Peyer's patch (tissue), 4 donors: ENCODE measurements at regions not wholly inside any gene's neighbourhood (a gene's known extent, or its start where the extent isn't known, plus 50 kb on each side); places are given as distances from the start of the nearest gene placed in this dataset.

Source experiments
- DNase-seq, 3 donors: peaks; one replicate each; pipeline ENCODE4 v3.0.0-alpha.2; 2017 to 2019
- H3K27ac ChIP-seq, 4 donors: fragments of 200-600 bp; sonication (generic); one replicate each; pipeline ENCODE4 v1.5.1; 2016 to 2019
- H3K27me3 ChIP-seq, 2 donors: fragments of 200-600 bp; sonication (generic); one replicate each; pipeline ENCODE4 v1.5.1; 2019
- H3K36me3 ChIP-seq, 3 donors: fragments of 200-600 bp; sonication (generic); one replicate each; pipeline ENCODE4 v1.5.1; 2016 to 2019
- H3K4me1 ChIP-seq, 4 donors: fragments of 200-600 bp; sonication (generic); one replicate each; pipeline ENCODE4 v1.5.1; 2016 to 2019
- H3K4me3 ChIP-seq, 4 donors: fragments of 200-600 bp; sonication (generic); 1 replicate in 3 of 4; 2 replicates in 1 of 4; pipeline ENCODE4 v1.5.1; 2016 to 2019; ENCODE audit warnings: mild to moderate bottlenecking in 1 of 4
- H3K9me3 ChIP-seq, 4 donors: fragments of 200-600 bp; sonication (generic); one replicate each; pipeline ENCODE4 v1.5.1; 2016 to 2019; ENCODE audit warnings: mild to moderate bottlenecking in 1 of 4
- POLR2A ChIP-seq, 2 donors: fragments of 450-650 bp; IDR thresholded peaks; one replicate each; pipeline ENCODE4 v1.5.1; 2017; ENCODE audit warnings: antibody characterized with exemption in 2 of 2, mild to moderate bottlenecking in 2 of 2, moderate library complexity in 2 of 2
- TF ChIP-seq, protein P1 (sequence below), 6 experiments: fragments of 450-650 bp in 4 of 6; fragments of 200-600 bp in 2 of 6; sonication (generic) in 1 of 6; IDR thresholded peaks; one replicate each; pipeline ENCODE4 v1.5.1; 2017 to 2019; ENCODE audit warnings: antibody characterized with exemption in 6 of 6, mild to moderate bottlenecking in 3 of 6, moderate library complexity in 1 of 6

DNA sequence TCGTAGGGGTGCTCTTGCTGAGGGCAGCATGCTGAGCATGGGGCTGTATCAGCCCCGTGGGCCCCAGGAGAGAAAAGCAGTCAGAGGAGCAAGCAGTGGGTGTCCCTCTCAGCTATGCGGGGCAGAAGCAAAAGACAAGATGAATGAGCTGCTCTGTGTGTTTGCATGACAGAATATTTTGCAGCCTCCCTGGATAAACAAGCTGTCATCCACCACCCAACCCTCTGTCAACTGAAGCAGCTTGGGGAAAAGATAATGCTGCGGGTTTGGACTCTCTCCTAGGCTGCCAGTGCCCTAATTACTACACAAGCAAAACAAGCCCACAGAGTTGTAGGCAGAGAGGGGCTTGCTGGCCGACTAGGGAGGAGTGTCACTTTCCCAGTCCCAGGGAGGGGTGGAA is 82.3 kb upstream of the PTPRT start:
- H3K36me3 ChIP-seq, result no peaks in the 10 kb centered on the region
- TF ChIP-seq, protein P1, sequence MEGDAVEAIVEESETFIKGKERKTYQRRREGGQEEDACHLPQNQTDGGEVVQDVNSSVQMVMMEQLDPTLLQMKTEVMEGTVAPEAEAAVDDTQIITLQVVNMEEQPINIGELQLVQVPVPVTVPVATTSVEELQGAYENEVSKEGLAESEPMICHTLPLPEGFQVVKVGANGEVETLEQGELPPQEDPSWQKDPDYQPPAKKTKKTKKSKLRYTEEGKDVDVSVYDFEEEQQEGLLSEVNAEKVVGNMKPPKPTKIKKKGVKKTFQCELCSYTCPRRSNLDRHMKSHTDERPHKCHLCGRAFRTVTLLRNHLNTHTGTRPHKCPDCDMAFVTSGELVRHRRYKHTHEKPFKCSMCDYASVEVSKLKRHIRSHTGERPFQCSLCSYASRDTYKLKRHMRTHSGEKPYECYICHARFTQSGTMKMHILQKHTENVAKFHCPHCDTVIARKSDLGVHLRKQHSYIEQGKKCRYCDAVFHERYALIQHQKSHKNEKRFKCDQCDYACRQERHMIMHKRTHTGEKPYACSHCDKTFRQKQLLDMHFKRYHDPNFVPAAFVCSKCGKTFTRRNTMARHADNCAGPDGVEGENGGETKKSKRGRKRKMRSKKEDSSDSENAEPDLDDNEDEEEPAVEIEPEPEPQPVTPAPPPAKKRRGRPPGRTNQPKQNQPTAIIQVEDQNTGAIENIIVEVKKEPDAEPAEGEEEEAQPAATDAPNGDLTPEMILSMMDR (IDR thresholded peaks at IDR 0.05), result no peak
- TF ChIP-seq POLR2A (IDR thresholded peaks at IDR 0.05), result no peak
- no peaks in the 10 kb centered on the region for H3K27me3 ChIP-seq
- no peaks in the 10 kb centered on the region for H3K4me1 ChIP-seq
- H3K27ac ChIP-seq, result no peak overlapping the region
- no peaks in the 10 kb centered on the region for H3K9me3 ChIP-seq
- H3K4me3 ChIP-seq, result no peak overlapping the region
- no peak for DNase-seq

DNA sequence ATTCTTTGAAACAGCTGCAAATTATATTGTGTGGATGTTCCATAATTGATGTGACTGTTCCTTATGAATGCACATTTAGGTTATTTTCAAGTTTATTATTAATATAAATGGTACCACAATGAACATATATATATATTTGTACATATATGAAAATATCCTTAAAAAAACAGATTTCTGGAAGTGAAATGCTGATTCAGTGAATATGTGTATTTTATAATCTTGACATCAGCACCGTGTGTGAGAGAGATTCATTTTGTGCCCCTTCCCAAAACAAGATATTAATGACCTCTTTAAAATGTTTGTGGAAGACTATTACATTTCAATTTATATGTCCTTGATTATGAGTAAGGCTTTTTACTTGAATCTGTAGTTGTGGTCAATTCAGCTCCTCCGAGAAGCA is 75.7 kb upstream of the PTPRT start:
- Histone ChIP-seq H3K9me3 (no peaks in the 10 kb centered on the region), H3K4me3 (no peak overlapping the region), H3K27ac (no peak overlapping the region), H3K4me1 (no peaks in the 10 kb centered on the region), H3K27me3 (no peaks in the 10 kb centered on the region), H3K36me3 (no peaks in the 10 kb centered on the region)
- TF ChIP-seq, protein P1 (IDR thresholded peaks at IDR 0.05), result no peak
- TF ChIP-seq POLR2A (IDR thresholded peaks at IDR 0.05), result no peak
- no peak for DNase-seq

DNA sequence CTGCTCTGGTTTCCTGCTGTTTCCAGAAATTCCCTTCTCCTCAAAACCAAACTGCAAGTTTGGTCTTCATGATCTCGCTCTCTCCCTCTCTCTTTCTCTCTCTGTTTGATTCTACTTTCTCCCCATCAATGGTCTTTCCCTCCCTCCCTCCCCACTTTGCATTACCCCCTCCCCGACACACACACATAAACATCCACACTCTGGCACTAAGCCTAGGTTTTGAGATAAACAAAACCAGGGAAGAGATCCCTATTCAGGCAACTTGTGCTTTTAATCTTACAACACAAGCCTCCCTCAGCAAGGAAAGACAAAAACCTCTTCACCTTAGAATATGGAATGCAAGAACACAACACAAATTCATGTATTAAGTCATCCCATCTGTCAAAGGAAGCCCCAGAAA is 73.5 kb upstream of the PTPRT start:
- H3K27me3 ChIP-seq, result no peaks in the 10 kb centered on the region
- H3K36me3 ChIP-seq, result no peaks in the 10 kb centered on the region
- no peak overlapping the region for H3K4me3 ChIP-seq
- no peak overlapping the region for H3K27ac ChIP-seq
- H3K4me1 ChIP-seq, result no peaks in the 10 kb centered on the region
- no peaks in the 10 kb centered on the region for H3K9me3 ChIP-seq
- no peak for TF ChIP-seq POLR2A (IDR thresholded peaks at IDR 0.05)
- TF ChIP-seq, protein P1 (IDR thresholded peaks at IDR 0.05), result no peak
- no peak for DNase-seq

DNA sequence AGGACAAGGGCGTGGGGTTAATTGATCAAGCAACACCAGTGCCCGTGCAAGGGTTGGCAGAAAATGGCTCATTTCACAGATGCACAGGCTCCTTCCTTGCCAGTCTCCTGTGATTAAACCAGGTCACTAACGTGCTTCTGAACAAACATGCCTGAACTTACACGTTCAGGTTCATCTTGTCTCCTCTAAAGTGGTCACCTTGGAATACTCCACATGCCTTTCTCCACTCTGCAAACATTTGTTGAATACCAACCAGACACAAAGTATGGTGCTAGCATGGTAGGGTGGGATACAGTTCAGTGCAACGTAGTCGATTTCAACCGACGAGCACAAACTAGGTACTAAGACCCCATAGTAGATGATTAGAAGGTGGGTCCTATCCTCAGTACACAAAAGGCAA is 72.6 kb upstream of the PTPRT start:
- Histone ChIP-seq H3K27me3 (no peaks in the 10 kb centered on the region), H3K36me3 (no peaks in the 10 kb centered on the region), H3K4me1 (no peaks in the 10 kb centered on the region), H3K4me3 (no peak overlapping the region), H3K9me3 (no peaks in the 10 kb centered on the region), H3K27ac (no peak overlapping the region)
- TF ChIP-seq, protein P1 (IDR thresholded peaks at IDR 0.05), result no peak
- no peak for TF ChIP-seq POLR2A (IDR thresholded peaks at IDR 0.05)
- DNase-seq, result no peak

DNA sequence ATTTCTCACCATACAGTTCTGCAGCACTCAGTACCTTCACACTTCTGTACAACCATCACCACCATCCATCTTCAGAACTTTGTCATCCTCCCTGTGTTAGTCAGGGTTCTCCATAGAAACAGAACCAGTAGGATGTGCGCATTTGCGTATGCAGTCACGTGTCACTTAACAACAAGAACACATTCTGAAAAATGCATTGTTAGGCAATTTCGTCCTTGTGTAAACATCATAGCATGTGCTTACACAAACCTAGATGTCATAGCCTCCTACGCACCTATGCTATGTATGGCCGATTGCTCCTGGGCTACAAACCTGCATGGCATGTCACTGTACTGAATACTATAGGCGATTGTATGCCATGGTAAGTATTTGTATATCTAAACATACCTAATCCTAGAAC is 66.2 kb upstream of the PTPRT start:
- Histone ChIP-seq H3K9me3 (no peaks in the 10 kb centered on the region), H3K27ac (no peak overlapping the region), H3K4me1 (no peaks in the 10 kb centered on the region), H3K27me3 (no peaks in the 10 kb centered on the region), H3K36me3 (no peaks in the 10 kb centered on the region), H3K4me3 (no peak overlapping the region)
- TF ChIP-seq, protein P1 (IDR thresholded peaks at IDR 0.05), result no peak
- TF ChIP-seq POLR2A (IDR thresholded peaks at IDR 0.05), result no peak
- DNase-seq, result no peak

DNA sequence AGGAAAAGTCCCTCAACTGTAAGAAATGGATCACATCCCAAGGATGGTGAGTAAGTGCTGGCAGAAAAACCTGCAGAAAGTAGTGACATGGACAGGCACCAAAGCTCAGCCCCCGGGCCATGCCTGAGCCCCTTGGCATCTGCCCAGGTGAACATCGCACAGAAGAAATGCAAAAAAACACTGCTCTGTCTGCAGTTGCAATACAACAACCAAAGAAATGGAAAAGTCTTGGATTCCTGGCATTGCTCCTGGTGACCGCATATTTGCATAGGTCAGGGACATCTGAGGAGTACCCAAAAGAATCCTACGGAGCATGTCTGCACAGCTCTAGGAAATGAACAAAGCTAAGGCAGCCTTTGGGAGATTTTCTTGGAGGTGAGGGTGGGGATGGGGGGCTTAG is 63.1 kb upstream of the PTPRT start:
- Histone ChIP-seq H3K9me3 (no peaks in the 10 kb centered on the region), H3K27me3 (no peaks in the 10 kb centered on the region), H3K36me3 (no peaks in the 10 kb centered on the region), H3K4me1 (no peaks in the 10 kb centered on the region), H3K27ac (no peak overlapping the region), H3K4me3 (no peak overlapping the region)
- DNase-seq, result no peak
- TF ChIP-seq POLR2A (IDR thresholded peaks at IDR 0.05), result no peak
- TF ChIP-seq, protein P1 (IDR thresholded peaks at IDR 0.05), result no peak
